Hematopoietic multipotent progenitor cell treated with erythropoietin and hydrocortisone succinate and interleukin-3 and kit ligand, for 17 days (in vitro differentiated cells): ENCODE measurements at regions not wholly inside any gene's neighbourhood (a gene's known extent, or its start where the extent isn't known, plus 50 kb on each side); places are given as distances from the start of the nearest gene placed in this dataset.

Experiments used
- DNase-seq: peaks from one replicate; pipeline ENCODE4 v3.0.0-alpha.2; 2015; ENCODE audit warnings: low spot score

DNA sequence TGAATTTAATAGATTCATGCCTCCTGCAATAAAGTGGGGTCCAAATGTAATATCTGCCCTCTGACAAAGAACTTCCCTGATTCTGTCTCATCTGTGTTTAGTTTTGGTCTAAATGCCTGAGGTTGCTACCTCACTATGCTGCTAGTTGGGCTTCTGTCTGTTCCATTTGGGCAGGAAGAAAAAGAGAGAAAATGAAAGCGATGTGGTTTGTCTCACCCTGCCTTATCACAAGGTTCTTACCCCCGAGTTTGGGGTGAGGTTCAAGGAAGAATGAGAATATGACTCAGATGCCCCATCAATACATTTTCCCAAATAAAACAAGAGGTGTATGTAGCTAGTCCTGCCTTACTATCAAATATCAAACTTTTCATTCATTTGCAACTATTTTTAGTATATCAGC, 132.1 kb upstream of the MTAP start:
- DNase-seq, result no peak

DNA sequence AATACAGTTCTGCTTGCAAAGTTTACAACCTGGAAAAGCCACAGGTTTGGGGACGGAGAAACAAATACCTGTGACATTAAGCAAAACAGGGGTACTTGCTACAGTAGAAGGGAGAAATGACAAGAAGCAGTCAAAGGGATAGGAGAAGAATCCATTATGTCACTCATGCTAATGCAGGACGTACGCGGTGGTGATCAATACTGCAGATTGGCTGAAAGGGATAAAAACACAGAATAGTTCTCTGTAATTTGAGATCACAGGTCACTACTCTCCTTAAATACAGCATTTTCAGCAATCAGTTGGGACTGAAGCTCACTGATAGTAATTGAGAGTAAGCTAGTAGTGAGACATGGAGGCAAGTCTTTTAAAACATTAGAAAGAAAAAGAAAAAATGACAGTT, 130.3 kb upstream of the MTAP start:
- DNase-seq, result no peak

DNA sequence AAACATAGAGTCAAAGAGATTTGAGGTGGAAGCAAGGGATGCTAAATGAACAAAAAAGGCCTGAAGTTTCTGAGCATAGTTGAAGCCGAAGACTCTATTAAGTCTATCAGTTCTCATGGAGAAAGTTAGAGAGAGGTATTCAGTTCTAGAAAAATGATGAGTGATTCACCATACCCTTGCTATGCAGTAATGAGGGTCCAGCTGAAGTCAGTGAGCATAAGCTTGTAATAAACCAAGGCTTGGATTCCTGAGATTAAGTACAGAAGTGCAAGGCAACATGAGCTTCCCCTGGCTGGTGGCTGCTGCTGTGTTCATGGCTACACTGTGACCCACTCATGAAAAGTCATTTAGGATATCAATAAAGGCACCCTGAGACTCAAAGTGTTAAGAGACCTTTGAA, 129.7 kb upstream of the MTAP start:
- DNase-seq, result no peak

DNA sequence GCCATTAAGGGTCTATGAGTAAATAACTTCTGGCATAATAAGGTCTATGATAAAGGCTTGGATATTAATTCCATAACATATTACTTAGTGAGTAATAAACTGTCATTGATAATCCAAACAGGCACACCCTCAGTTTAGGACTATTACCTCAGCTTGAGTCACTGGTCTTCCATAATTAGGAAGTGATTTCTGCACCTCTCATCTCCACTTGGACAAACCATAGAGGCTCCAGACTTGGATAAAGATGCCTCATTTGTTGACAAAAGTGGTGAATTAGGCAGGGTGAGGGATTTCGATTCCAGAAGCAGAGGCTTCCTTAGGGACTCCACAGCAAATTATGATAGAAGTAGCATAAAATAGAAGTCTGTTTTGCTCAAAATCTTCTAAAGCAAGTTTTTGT, 127.5 kb upstream of the MTAP start:
- DNase-seq, result no peak

DNA sequence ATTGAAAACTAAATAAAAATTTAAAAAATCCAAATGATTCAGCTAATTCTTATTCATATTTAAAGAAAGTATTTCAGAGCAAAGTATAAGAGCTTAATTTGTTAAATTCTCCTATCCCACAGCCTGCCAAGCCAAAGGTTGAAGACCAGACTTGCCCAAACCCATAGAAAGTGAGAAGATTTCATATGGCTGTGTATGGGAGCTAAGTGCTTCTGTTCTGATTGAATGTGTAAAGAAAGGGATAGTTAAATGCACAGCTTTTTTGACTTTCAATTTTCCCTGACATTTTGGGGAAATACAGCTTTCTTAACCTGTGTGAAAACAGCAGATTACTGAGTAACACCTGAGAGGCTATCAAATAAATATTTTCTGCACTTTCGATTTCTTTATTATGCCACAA, 125.0 kb upstream of the MTAP start:
- DNase-seq, result no peak

DNA sequence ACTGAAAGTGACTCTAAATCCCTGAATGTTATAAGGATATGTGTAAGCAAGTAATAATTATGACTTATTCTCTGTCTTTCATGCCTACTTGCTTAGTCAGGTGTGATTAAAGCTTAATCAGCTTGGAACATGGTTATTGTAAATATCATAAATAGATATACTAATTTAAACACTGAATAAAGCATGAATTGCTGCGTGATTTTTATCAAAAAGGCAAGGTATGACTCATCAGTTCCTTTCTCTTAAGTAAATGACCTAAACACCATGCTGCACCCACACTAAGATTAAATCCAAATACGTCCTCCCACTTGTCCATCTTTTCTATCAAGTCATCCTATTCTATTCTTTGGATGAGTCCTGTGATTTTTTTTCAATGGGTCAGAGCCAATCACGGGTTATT, 124.6 kb upstream of the MTAP start:
- no peak for DNase-seq

DNA sequence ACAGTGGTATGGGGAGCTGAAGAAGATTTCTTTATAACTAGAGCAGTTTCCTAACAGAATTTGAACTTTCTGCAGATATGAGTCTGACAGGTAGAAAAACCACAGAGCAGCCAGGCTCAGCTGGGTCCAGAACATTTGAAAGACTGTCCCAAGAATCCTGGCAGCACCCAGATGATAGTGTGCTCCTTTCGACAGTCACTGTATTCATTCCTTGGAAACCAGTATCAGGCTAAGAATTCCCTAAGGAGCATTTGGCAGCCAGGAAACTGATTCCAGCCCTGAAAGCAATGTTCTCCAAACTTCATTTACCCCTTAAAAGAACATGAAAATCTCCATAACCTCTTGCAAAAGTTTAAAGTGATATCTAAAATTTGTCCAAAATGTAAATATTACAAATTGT, 123.0 kb upstream of the MTAP start:
- no peak for DNase-seq

DNA sequence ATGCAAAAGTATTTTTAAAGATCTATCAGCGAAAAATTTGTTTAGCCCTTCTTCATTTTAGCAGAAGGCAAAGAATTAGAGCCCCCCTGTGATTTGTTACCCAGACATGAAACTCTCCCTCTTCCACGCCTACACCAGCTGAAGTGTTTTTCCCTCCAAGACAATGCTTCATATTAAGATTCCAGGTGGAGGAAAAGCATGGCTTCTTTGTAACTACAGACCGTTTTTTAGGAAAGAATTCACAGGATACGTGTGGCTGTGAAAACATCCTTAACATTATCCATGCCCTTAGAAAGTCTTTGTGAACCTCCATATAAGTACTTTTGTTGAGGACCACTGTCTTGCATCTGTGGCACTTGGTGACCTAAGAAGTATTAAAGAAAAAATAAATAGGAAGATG, 121.8 kb upstream of the MTAP start:
- DNase-seq, result no peak

DNA sequence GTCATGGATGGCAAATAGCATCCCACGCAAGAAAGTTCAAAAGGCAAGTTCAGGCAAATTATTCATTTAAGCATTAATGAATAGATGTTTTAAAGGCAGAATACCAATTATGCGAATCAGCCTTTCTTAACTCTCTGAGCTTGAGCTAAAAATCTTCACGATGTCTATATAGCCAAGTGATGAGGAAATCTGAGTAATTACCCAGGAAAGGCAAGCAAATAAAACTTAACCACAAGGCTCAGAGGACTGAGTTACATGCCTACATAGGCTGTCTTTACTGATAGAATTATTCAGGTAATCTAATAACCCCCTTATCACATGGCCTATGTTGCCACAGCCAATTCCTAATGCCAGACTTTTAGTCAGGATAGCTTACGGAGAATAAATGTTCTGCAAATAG, 120.8 kb upstream of the MTAP start:
- no peak for DNase-seq

DNA sequence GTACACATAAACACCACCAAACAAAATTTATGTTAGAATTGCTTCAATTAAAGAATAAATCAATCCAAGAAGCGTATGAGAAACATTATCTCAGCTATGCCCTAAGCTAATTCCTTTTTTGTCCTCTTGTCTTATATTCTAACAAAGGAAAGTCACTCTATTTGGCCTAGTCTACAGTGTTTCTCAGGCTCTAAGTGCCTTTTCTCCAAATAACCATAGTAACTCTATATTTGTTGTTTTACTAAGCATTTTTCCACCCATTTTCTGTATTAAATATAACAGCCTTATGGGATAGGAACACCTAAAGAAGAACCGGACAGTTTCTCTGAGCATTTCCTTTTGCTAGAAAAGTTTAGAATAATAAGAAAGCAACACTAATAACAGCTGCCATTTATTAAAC, 120.1 kb upstream of the MTAP start:
- DNase-seq, result no peak

DNA sequence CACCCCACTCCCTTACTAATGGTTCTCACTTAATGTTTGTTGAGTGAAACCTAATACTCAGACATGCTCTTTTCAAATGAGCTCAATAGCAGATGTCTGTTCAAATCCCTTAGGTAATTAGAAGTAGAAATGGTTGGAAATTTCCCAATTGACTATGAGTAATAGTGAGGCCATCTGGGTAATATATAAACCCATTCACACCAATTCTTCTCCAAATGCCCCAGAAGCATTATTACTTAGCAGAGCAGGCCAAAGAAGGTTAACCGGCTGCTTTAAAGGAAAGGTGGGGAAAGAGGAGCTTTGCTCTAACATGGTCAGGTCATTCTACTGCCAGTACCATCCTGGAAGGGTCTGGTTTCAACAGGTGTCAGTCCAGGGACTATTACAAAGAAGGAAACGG, 119.5 kb upstream of the MTAP start:
- no peak for DNase-seq

DNA sequence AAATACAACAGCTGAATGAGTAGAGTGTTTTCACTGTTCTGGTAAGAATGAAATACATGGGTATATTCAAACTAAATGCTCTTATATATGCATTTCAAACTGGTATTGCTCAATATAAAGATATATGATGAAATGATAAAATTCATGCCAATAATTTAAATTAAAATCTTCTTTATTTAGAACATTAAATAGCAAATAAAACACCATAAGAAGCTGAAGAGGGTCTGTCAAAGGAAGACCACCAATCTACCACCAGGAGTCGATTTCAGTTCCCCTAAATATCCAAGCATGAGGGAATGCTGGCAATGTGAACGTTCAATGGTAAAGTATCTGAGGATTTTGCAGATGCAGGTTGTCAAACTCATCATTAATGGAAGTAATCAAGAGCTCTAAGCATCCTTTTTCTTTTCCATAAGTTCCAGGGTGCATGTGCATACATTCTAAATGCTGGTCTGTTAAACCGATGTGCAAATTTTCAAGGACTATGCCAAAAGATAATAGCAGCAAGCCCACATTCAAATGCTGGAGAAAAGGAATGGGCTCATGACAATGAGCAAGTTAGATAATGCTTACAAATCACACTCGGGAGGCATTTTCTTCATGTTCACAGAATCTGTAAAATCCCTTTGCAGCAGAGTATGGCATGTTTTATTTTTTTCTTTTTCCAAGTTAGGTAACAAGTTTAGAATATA, 118.8 kb upstream of the MTAP start:
- no peak for DNase-seq

DNA sequence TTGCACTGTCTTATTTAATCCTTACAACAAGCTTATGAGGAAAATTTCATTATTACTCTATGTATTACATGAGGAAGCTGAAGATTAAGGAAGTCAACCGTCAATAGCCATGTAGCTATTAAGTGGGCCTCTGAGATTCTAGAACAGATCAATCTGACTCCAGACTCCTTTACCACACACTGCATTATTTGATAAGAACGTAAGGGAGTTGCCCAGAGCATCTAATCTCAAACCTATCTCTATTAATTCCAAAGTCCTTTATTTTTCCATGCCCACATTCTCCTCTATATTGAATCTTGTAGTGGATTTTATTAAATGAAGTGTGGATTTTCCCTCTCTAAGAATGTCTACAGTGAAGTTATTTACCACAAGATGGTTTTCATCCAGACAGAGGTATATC, 118.2 kb upstream of the MTAP start:
- no peak for DNase-seq

DNA sequence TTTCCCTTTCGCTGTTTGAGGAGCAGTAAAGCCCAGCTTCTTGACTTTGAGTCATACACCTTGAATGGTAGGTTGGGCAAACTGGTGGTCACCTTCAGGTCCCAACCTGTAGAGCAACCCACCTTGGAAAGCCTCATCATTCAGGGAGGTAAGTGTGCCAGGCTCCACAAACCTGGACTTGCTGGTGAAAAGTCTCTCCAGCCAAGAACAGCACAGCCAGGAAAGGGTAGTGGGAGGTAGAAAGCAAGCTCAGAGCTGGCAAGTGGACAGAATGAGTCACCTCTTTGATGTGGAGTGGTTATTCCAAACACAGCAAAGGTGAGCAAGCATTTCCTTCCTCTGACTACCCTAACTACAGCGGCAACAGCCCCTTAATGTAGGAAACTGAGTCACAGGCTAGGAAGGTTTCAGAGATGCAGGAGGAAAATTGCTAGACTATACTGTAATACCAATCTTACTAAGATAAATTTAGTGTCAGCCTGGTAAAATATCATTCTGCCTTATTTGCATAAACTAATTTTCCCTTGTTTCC, 117.5 kb upstream of the MTAP start:
- no peak for DNase-seq

DNA sequence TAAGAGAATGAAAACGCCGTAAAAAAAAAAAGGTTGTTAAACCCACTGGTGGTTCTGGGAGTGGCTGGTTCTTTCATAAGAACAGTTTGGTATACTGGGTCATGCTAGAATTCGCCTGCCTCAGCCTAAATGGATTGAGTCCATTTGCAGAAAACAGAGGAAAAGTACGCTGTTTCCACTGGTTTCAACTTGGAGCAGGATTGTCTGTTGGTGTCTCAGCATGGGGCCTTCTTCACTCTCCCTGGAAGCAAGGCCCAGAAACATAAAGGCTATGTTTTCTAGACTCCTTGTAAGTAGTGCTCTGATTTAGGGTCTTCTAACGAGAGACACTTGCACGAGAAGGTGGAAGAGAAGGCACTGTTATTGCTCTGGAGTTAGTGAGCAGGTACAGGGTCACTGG, 116.9 kb upstream of the MTAP start:
- no peak for DNase-seq

DNA sequence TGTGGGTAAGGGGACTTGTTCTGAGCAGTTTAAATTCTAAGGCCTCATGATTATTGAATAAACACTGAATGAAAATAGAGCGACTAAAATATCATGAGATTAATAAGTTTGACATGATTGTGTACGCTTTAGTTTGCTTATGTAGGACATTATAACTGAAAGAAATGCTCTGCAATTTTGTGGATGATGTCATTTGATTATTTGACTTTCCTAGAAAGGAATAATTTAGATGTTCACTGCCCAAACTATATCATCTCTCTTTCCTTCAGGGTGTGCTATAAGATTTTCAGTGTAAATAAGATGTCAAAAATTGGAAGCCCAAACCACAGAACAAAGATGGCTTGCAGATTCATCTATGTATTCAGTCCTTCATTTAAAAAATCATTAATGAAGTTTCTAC, 115.7 kb upstream of the MTAP start:
- DNase-seq, result no peak

DNA sequence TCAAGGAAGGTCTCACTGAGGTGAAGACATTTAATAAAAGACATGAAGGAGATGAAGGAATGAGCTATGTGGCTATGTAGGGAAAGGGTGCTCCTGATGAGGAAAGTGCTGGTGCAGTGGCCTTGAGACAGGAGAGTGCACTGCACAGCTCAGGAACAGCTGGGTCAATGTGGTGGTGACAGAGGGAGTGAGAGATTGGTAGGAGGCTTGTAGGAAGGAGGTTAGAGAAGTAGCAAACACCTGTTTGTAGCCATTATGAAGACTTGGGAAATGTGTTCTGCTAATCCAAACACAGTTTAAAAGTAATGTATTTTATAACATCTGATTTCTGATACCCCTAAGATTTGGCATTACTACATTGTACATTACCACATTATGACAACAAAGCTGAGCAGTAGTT, 115.1 kb upstream of the MTAP start:
- DNase-seq, result no peak

DNA sequence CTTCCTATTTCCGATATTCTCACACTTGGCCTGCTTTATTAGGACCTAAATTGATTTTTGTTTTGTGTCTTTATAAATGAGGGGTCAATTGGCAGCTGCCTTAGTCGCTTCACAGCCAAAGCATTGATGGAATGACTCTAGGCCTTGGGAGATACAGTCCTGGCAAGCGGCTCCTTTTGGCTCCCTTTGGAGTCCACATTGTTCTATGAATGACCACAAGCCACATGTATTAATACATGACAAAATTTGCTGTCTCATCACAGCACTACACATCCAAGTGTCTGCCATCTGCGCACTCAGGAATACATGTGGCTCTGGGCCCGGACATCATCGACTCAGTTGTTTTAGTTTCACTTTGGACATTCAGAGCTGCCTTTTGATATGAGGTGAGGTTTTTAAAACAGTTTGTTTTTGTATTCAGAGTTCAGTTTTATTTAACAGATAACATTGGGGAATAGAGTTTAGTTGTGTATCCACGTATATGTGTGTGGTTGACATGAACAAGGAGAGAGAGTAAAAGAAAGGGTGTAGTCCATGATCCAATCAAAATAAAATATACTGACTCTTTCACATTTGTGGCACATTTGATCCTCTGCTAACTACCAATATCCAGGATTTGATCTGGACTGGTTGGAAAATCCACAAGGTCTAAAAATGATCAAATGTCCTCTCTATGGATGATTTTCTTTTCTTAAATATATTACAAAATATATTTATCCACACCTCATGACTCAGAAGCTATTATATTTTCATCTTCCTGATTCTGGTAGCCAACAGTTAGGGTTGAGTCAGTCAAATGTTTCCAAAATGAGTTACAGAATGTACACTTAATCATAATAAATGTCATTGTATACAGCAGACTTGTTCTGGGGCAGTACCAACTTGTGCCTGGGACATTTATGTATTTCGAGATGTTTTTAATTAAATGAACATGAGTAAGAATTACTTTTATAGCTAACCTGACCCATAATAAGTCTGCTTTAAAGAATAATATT, 114.0 kb upstream of the MTAP start:
- no peak for DNase-seq

DNA sequence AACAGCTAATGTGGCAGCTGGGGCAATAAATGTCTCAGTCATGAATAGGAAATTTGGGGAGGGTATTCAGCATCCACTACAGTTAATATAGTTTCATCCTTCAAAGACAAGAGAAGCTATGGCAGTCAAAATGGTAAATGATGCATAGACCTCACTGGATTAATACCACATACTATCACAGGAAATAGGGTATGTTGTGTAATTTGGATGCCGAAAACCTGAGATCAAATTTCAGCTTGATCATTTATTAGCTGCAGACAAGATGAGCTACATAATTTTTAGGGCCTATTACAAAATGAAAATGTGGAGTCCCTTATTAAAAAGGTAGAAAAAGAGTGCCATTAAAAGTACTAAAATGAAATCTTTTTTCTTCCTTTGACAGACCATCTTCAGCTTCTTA, 112.6 kb upstream of the MTAP start:
- DNase-seq, result no peak

DNA sequence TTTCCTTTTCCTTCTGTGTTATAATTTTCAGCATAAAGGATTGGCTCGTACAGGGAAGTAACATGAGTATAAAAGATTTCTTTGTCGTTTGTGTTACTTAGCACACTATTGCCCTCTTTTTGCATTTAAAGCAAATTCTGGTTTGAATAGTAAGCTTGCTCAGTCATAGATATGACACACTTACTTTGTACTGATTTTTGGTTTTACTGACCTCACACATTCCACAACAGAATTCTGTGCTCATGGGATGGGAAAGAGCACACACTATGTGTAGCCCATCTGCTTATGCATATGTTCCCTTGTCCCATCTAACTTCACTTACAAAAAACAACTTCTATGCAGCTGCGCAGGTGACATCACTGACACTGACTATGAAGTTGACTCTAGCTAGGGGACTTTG, 111.9 kb upstream of the MTAP start:
- DNase-seq, result no peak

DNA sequence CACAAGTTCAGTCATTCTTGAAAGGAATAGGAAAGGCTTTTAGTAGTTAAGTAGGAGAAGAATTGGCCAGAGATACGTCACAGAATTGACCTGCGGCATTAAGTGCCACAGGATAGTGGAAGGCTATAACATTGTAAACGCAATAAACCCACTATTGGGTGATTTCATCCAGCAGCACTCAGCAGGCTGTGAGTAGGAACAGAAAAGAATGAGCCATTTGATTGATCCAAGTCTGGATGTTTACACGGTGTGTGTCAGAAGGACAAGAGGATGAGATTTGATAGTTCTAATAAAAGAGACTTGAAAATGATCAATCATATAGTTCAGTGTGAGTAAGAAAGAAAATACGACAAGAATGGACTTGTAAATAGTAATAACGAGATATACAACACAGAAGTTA, 110.0 kb upstream of the MTAP start:
- no peak for DNase-seq

DNA sequence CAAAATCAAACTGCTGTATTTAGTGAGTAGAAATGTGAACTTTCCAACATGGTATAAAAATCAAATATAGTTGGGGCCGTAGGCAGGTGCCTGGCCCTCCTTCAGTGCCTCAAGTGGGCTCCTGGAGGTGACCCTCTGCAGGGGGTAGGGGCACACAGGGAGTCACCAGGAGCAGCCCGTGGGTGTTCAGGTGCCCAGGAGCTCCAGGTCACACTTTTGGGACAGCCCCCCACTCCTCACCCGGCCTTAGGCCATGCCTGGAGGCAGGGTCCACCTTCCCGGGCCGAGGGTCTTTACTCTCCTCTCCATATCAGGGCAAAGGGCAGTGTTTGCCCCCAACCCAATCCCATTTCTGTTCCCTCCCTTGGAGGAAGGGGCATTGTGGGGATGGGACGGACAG, 108.0 kb upstream of the MTAP start:
- no peak for DNase-seq

DNA sequence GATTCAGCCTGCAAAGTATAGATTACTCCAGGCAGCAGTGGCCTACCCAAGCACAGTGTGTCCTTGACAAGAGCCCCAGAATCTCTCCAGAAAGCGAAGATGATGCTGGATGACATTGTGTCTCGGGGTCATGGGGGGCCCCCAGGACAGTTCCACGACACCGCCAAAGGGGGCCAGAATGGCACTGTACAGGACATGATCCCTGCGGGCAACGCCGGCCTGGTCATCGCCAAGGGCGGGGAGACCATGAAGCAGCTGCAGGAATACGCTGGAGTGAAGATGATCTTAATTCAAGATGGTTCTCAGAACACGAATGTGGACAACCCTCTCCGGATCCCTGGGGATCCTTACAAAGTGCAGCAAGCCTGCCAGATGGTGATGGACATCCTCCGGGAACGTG, 107.0 kb upstream of the MTAP start:
- no peak for DNase-seq
